Neural crest cell (in vitro differentiated cells): ENCODE measurements at regions not wholly inside any gene's neighbourhood (a gene's known extent, or its start where the extent isn't known, plus 50 kb on each side); places are given as distances from the start of the nearest gene placed in this dataset.

Experiments used
- DNase-seq: peaks from one replicate; pipeline ENCODE4 v3.0.0; 2021; ENCODE audit warnings: low read depth, mixed read lengths, low spot score
- H3K27ac Mint-ChIP-seq: one replicate; pipeline ENCODE4 v1.8.0; 2021; ENCODE audit warnings: mild to moderate bottlenecking, mixed read lengths; ENCODE audit not compliant: unreplicated experiment
- H3K27me3 Mint-ChIP-seq: 2 replicates; pipeline ENCODE4 v1.8.0; 2021; ENCODE audit warnings: low read depth, mild to moderate bottlenecking, mixed read lengths
- H3K36me3 Mint-ChIP-seq: 2 replicates; pipeline ENCODE4 v1.8.0; 2021; ENCODE audit warnings: low read depth, mild to moderate bottlenecking, mixed read lengths
- H3K4me1 Mint-ChIP-seq: 2 replicates; pipeline ENCODE4 v1.8.0; 2021; ENCODE audit warnings: mixed read lengths
- H3K4me3 Mint-ChIP-seq: one replicate; pipeline ENCODE4 v1.8.0; 2021; ENCODE audit warnings: mild to moderate bottlenecking, mixed read lengths
- H3K9me3 Mint-ChIP-seq: 2 replicates; pipeline ENCODE4 v1.8.0; 2021; ENCODE audit warnings: mixed read lengths
- TF ChIP-seq, protein P1 (sequence below): fragments of 200-600 bp; sonication (generic); conservative IDR thresholded peaks from 2 replicates; pipeline ENCODE4 v1.5.0; 2021; ENCODE audit warnings: antibody characterized with exemption, mild to moderate bottlenecking

GRCh38 chrX:137194164-137194563 is 160.4 kb upstream of the GPR101 start:
- Mint-ChIP-seq H3K9me3 (peaks cover 6% of the 10 kb centered on the region), H3K4me3 (no peak overlapping the region), H3K27me3 (peaks cover 6% of the 10 kb centered on the region), H3K36me3 (no peaks in the 10 kb centered on the region), H3K4me1 (no peaks in the 10 kb centered on the region), H3K27ac (no peak overlapping the region)
- peak; percentile 40 for DNase-seq
- TF ChIP-seq, protein P1, sequence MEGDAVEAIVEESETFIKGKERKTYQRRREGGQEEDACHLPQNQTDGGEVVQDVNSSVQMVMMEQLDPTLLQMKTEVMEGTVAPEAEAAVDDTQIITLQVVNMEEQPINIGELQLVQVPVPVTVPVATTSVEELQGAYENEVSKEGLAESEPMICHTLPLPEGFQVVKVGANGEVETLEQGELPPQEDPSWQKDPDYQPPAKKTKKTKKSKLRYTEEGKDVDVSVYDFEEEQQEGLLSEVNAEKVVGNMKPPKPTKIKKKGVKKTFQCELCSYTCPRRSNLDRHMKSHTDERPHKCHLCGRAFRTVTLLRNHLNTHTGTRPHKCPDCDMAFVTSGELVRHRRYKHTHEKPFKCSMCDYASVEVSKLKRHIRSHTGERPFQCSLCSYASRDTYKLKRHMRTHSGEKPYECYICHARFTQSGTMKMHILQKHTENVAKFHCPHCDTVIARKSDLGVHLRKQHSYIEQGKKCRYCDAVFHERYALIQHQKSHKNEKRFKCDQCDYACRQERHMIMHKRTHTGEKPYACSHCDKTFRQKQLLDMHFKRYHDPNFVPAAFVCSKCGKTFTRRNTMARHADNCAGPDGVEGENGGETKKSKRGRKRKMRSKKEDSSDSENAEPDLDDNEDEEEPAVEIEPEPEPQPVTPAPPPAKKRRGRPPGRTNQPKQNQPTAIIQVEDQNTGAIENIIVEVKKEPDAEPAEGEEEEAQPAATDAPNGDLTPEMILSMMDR: peak; percentile 67

GRCh38 chrX:137187540-137187939 is 153.7 kb upstream of the GPR101 start:
- H3K9me3 Mint-ChIP-seq: peaks cover 9% of the 10 kb centered on the region
- H3K27ac Mint-ChIP-seq: no peak overlapping the region
- H3K27me3 Mint-ChIP-seq: no peaks in the 10 kb centered on the region
- H3K36me3 Mint-ChIP-seq: no peaks in the 10 kb centered on the region
- DNase-seq: no peak
- H3K4me3 Mint-ChIP-seq: no peak overlapping the region
- H3K4me1 Mint-ChIP-seq: no peaks in the 10 kb centered on the region
- TF ChIP-seq, protein P1: no peak

GRCh38 chrX:137178392-137178791 is 144.6 kb upstream of the GPR101 start:
- H3K9me3 Mint-ChIP-seq: peaks cover 2% of the 10 kb centered on the region
- no peak for DNase-seq
- H3K36me3 Mint-ChIP-seq: peaks cover under 1% of the 10 kb centered on the region
- TF ChIP-seq, protein P1: no peak
- H3K27me3 Mint-ChIP-seq: peaks cover 2% of the 10 kb centered on the region
- H3K4me3 Mint-ChIP-seq: no peak overlapping the region
- no peaks in the 10 kb centered on the region for H3K4me1 Mint-ChIP-seq
- H3K27ac Mint-ChIP-seq: no peak overlapping the region

GRCh38 chrX:137172317-137172948 is 138.6 kb upstream of the GPR101 start:
- DNase-seq: no peak
- TF ChIP-seq, protein P1: no peak
- no peak overlapping the region for H3K4me3 Mint-ChIP-seq
- peaks cover 6% of the 10 kb centered on the region for H3K36me3 Mint-ChIP-seq
- peaks cover 6% of the 10 kb centered on the region for H3K4me1 Mint-ChIP-seq
- H3K9me3 Mint-ChIP-seq: peaks cover 15% of the 10 kb centered on the region
- no peak overlapping the region for H3K27ac Mint-ChIP-seq
- H3K27me3 Mint-ChIP-seq: peaks cover 4% of the 10 kb centered on the region

DNA sequence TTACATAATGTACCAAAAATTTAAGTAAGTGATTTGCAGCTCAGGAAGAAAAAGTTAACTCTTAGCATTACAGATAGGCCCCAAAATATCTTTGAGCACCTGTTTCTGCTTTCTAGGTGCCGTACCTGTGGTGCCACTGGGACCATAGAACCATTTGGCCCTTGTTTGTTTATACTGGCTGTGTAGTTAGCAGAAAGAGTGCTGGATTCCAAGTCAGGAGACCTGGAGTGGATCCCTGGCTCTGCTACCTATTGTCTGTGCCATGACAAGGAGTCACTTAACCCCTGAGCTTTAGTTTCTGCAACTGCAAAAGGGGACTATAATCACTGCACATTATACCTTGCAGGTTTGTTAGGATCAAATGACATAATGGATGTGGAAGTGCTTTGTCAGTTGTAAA is 137.8 kb upstream of the GPR101 start:
- DNase-seq: no peak
- Mint-ChIP-seq H3K36me3 (peaks cover 6% of the 10 kb centered on the region), H3K4me1 (peaks cover 6% of the 10 kb centered on the region), H3K9me3 (peaks cover 16% of the 10 kb centered on the region), H3K27ac (no peak overlapping the region), H3K27me3 (peaks cover 4% of the 10 kb centered on the region), H3K4me3 (no peak overlapping the region)
- TF ChIP-seq, protein P1: no peak
